Heart left ventricle (tissue), 16 donors: ENCODE measurements at regions not wholly inside any gene's neighbourhood (a gene's known extent, or its start where the extent isn't known, plus 50 kb on each side); places are given as distances from the start of the nearest gene placed in this dataset.

ENCODE experiments used
- ATAC-seq, 4 donors: fragments of 200-7000 bp; cut with Tn5 transposase; one replicate each; pipeline ENCODE4 v1.9.1; 2020 to 2022; ENCODE audit warnings: moderate library complexity in 4 of 4, mild to moderate bottlenecking in 3 of 4, moderate number of reproducible peaks in 1 of 4
- DNase-seq, 5 donors: peaks; one replicate each; pipeline ENCODE4 v3.0.0-alpha.2; 2020
- H3K27ac ChIP-seq, 12 donors: fragments of 200-600 bp; sonication (generic) in 4 of 12; one replicate each; pipeline versions ENCODE4 v1.5.0 to v1.8.0; 2016 to 2022; ENCODE audit warnings: mild to moderate bottlenecking in 2 of 12
- H3K27me3 ChIP-seq, 9 donors: fragments of 200-600 bp; sonication (generic) in 2 of 9; one replicate each; pipeline versions ENCODE4 v1.5.1 to v1.8.0; 2016 to 2022; ENCODE audit warnings: mild to moderate bottlenecking in 3 of 9
- H3K36me3 ChIP-seq, 9 donors: fragments of 200-600 bp; sonication (generic) in 2 of 9; one replicate each; pipeline versions ENCODE4 v1.5.0 to v1.8.0; 2018 to 2022; ENCODE audit warnings: mild to moderate bottlenecking in 2 of 9
- H3K4me1 ChIP-seq, 12 donors: fragments of 200-600 bp; sonication (generic) in 4 of 12; one replicate each; pipeline versions ENCODE4 v1.5.0 to v1.8.0; 2016 to 2022; ENCODE audit warnings: mild to moderate bottlenecking in 3 of 12
- H3K4me3 ChIP-seq, 12 donors: fragments of 200-600 bp; sonication (generic) in 4 of 12; one replicate each; pipeline versions ENCODE4 v1.5.0 to v1.8.0; 2017 to 2022; ENCODE audit warnings: mild to moderate bottlenecking in 9 of 12, moderate library complexity in 4 of 12
- H3K9me3 ChIP-seq, 12 donors: fragments of 200-600 bp; sonication (generic) in 4 of 12; one replicate each; pipeline versions ENCODE4 v1.5.0 to v1.8.0; 2016 to 2022; ENCODE audit warnings: mild to moderate bottlenecking in 1 of 12
- POLR2A ChIP-seq, 2 donors: fragments of 450-650 bp; IDR thresholded peaks; one replicate each; pipeline ENCODE4 v1.6.1; 2017; ENCODE audit warnings: antibody characterized with exemption in 2 of 2, mild to moderate bottlenecking in 2 of 2, moderate library complexity in 2 of 2
- WGBS, 4 donors: extraction: QIAGEN DNeasy Blood & Tissue Kit in 2 of 4; methylation state at CpG; one replicate each; pipeline versions ENCODE4 v1.1.5 to v1.1.7; 2013 to 2018; 5-methylcytosine and 5-hydroxymethylcytosine counted together
- intact Hi-C, 10 donors: fragments of 100-400 bp; cut with DNase I; formaldehyde crosslinking; loops; one replicate each; pipeline versions ENCODE4 v1.11.1 to v1.14.2; 2022
- TF ChIP-seq, protein P1 (sequence below), 12 donors: fragments of 200-600 bp; sonication (generic) in 4 of 12; IDR thresholded peaks; one replicate each; pipeline versions ENCODE4 v1.5.0 to v1.8.0; 2018 to 2022; ENCODE audit warnings: antibody characterized with exemption in 12 of 12, mild to moderate bottlenecking in 5 of 12
- donor health status: ischemic (EF 13 %, LVEDD 7.1; RV severe dilation, severe dysfunction).
- donor health status: healthy with polysubstance abuse.
- donor health status: DM: no; HTN: yes; CAD: no.
- donor health status: DM: no; HTN: no; CAD: no.
- donor health status: ischemic (EF 25% LVEDD 6.9; RV normal size, moderate dysfunction).
- donor health status: ischemic (EF 25% LVEDD 5.7; RV mildly dilated, moderate dysfunction).
- donor health status: healthy.
- donor health status: DM: yes; HTN: yes; CAD: no.
- donor health status: ischemic (EF 35%, LVEDD 5.7; RV mildly dilated, moderate dysfunction).
- donor health status: nonischemic (EF 11% LVEDD 7.7; RV severe dilation, severe dysfunction).
- donor health status: DM: yes; HTN: yes; CAD: no.
- donor health status: PGD.
- donor health status: ischemic (EF 29% LVEDD 5.4; RV normal size, mild dysfunction).
- donor health status: nonischemic (EF 23%, LVEDD 6.1; RV moderate dilation, normal function).

DNA sequence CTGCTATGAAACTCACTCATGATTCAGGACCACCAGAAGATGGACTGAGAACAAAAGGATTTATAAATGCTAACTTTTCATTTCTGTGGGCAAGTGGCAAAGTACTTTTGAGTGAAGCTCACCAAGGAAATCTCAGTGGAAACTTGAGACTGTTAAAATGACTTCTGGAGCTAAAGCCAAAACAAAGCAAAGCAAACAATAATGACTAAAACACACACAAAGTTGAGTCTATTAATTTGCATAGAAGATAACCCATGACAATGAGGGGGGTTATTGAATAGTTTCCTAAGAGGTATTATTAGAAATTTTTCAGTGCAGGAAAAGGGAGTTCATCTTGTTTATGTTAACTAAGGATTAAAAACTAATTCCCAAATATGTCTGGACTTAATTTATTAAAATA, 612.8 kb upstream of the FAM174A start:
- intact Hi-C loops: no loop called here
- DNase-seq: no peak
- TF ChIP-seq POLR2A (IDR thresholded peaks at IDR 0.05): no peak
- TF ChIP-seq, protein P1, sequence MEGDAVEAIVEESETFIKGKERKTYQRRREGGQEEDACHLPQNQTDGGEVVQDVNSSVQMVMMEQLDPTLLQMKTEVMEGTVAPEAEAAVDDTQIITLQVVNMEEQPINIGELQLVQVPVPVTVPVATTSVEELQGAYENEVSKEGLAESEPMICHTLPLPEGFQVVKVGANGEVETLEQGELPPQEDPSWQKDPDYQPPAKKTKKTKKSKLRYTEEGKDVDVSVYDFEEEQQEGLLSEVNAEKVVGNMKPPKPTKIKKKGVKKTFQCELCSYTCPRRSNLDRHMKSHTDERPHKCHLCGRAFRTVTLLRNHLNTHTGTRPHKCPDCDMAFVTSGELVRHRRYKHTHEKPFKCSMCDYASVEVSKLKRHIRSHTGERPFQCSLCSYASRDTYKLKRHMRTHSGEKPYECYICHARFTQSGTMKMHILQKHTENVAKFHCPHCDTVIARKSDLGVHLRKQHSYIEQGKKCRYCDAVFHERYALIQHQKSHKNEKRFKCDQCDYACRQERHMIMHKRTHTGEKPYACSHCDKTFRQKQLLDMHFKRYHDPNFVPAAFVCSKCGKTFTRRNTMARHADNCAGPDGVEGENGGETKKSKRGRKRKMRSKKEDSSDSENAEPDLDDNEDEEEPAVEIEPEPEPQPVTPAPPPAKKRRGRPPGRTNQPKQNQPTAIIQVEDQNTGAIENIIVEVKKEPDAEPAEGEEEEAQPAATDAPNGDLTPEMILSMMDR (IDR thresholded peaks at IDR 0.05): no peak
- Histone ChIP-seq H3K27ac (no peak overlapping the region), H3K27me3 (no peaks in the 10 kb centered on the region), H3K4me3 (no peak overlapping the region), H3K4me1 (no peaks in the 10 kb centered on the region), H3K9me3 (no peaks in the 10 kb centered on the region), H3K36me3 (no peaks in the 10 kb centered on the region)
- no peak for ATAC-seq

DNA sequence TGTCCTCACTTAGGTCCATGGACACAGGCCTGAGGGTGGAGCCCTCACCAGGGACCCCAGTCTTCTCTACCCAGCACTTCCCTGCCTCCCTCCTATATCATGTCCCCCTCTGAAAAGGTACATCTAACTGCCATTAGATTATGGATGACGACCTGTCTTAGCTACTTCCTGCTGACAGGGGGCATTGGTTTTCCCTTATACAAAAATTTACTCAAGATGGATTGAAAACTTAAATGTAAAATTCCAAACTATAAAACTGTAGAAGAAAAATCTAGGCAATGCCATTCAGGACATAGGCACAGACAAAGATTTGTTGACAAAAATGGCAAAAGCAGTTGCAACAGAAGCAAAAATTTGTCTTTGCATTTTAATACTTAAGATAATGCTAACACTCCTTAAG, 623.2 kb upstream of the FAM174A start:
- intact Hi-C loops: no loop called here
- Histone ChIP-seq H3K27ac (no peak overlapping the region), H3K4me1 (no peaks in the 10 kb centered on the region), H3K27me3 (no peaks in the 10 kb centered on the region), H3K36me3 (no peaks in the 10 kb centered on the region), H3K9me3 (no peaks in the 10 kb centered on the region), H3K4me3 (no peak overlapping the region)
- TF ChIP-seq, protein P1 (IDR thresholded peaks at IDR 0.05): no peak
- no peak for TF ChIP-seq POLR2A (IDR thresholded peaks at IDR 0.05)
- ATAC-seq: no peak
- 35 to 54% (median 37%) methylated on average over 1 of the region's 1 CpG for WGBS, 4 donors
- DNase-seq: no peak

DNA sequence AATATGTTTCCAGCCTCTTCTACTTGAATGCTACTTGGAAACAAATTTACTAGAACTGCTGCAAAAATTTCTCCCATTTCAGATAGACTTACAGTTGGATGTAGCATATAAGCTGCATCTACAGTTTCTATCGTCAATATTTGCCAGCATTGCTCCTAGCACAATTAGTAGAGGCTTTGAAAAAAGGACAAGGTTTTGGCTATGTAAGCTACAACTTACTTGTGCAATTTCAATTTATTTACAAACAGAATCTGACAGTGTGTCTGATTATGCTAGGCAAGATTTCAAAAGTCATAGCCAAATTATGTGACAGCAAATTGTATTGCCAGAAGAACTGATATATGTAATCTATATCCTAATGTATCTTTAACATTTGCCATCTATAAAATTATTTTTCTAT, 628.4 kb upstream of the FAM174A start:
- no peak for DNase-seq
- TF ChIP-seq, protein P1 (IDR thresholded peaks at IDR 0.05): no peak
- no peak for TF ChIP-seq POLR2A (IDR thresholded peaks at IDR 0.05)
- no peaks in the 10 kb centered on the region for H3K9me3 ChIP-seq
- intact Hi-C loops: no loop called here
- 80 to 94% (median 90%) methylated on average over 1 of the region's 1 CpG for WGBS, 4 donors
- no peaks in the 10 kb centered on the region for H3K36me3 ChIP-seq
- no peaks in the 10 kb centered on the region for H3K4me1 ChIP-seq
- no peak overlapping the region for H3K4me3 ChIP-seq
- no peaks in the 10 kb centered on the region for H3K27me3 ChIP-seq
- no peak for ATAC-seq
- no peak overlapping the region for H3K27ac ChIP-seq

DNA sequence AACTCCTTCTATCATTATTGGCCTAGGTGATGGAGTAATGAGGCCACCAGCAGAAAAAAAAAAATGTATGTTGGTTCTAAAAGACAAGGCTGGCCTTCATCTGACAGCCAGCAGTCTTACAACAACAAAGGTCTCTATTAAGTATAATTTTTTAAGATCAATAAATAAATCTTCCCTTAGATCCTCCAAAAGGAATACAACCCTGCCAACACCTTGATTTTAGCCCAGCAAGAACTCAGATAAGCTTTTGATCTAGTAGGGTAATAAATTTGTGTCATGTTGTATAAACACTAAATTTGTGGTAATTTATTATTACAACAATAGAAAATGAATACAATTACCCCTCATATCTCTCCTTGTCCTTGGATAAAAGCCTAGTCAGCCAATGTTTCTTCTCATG, 633.2 kb upstream of the FAM174A start:
- Histone ChIP-seq H3K27me3 (no peaks in the 10 kb centered on the region), H3K4me1 (no peaks in the 10 kb centered on the region), H3K36me3 (no peaks in the 10 kb centered on the region), H3K9me3 (peaks cover 0 to 3% (median 0%) of the 10 kb centered on the region in 12 donors), H3K4me3 (no peak overlapping the region), H3K27ac (no peak overlapping the region)
- intact Hi-C loops: no loop called here
- TF ChIP-seq, protein P1 (IDR thresholded peaks at IDR 0.05): no peak
- no peak for TF ChIP-seq POLR2A (IDR thresholded peaks at IDR 0.05)
- DNase-seq: no peak
- no peak for ATAC-seq
